GM20000 (cell line): ENCODE measurements at regions not wholly inside any gene's neighbourhood (a gene's known extent, or its start where the extent isn't known, plus 50 kb on each side); places are given as distances from the start of the nearest gene placed in this dataset.
A peak's percentile ranks its signal among the peaks of the same experiment; 100 is the strongest.

ENCODE experiments used
- DNase-seq: peaks from one replicate; pipeline ENCODE4 v3.0.0; 2012; ENCODE audit warnings: low spot score
- CTCF ChIP-seq: IDR thresholded peaks from 2 replicates; pipeline ENCODE4 v1.5.1; 2012; ENCODE audit warnings: mild to moderate bottlenecking, control low read depth; ENCODE audit errors: extremely low read depth, missing control alignments

- DNase-seq = no peak
- no peak for TF ChIP-seq CTCF
Measured at GRCh38 chr3:66808891-66809594, 189.1 kb upstream of the KBTBD8 start.

GRCh38 chr3:66809595-66809958, 188.5 kb upstream of the KBTBD8 start:
- TF ChIP-seq CTCF = no peak
- no peak for DNase-seq

- DNase-seq = no peak
- no peak for TF ChIP-seq CTCF
Measured at GRCh38 chr3:66812136-66812535, 186.0 kb upstream of the KBTBD8 start.

GRCh38 chr3:66812741-66813140, 185.4 kb upstream of the KBTBD8 start:
- no peak for DNase-seq
- no peak for TF ChIP-seq CTCF

- no peak for TF ChIP-seq CTCF
- DNase-seq = peak; percentile 49
Measured at GRCh38 chr3:66816090-66816761, 181.9 kb upstream of the KBTBD8 start.

GRCh38 chr3:66817951-66818557, 180.1 kb upstream of the KBTBD8 start:
- no peak for DNase-seq
- TF ChIP-seq CTCF = no peak

GRCh38 chr3:66819993-66820501, 178.1 kb upstream of the KBTBD8 start:
- DNase-seq = no peak
- no peak for TF ChIP-seq CTCF
